BE2C (cell line): ENCODE measurements at regions not wholly inside any gene's neighbourhood (a gene's known extent, or its start where the extent isn't known, plus 50 kb on each side); places are given as distances from the start of the nearest gene placed in this dataset.

Experiments
- DNase-seq: peaks from one replicate; pipeline ENCODE4 v3.0.0-alpha.2; 2020
- H3K27me3 ChIP-seq: fragments of 250-450 bp; sonication (Bioruptor Pico); 2 replicates; pipeline ENCODE4 v1.5.1; 2020; ENCODE audit warnings: mild to moderate bottlenecking
- H3K36me3 ChIP-seq: fragments of 250-450 bp; sonication (Bioruptor Pico); 2 replicates; pipeline ENCODE4 v1.5.1; 2020; ENCODE audit warnings: mild to moderate bottlenecking
- H3K4me1 ChIP-seq: fragments of 250-450 bp; sonication (Bioruptor Pico); 2 replicates; pipeline ENCODE4 v1.5.1; 2020
- H3K4me3 ChIP-seq: 2 replicates; pipeline ENCODE4 v1.5.1; 2011; ENCODE audit warnings: low read depth, low read length
- H3K9me3 ChIP-seq: fragments of 250-450 bp; sonication (Bioruptor Pico); 2 replicates; pipeline ENCODE4 v1.5.1; 2020
- CTCF ChIP-seq: IDR thresholded peaks from 2 replicates; pipeline ENCODE4 v1.5.1; 2012; ENCODE audit warnings: mild to moderate bottlenecking, low read depth, low read length

GRCh38 chr11:38683484-38683883 lies 2085.4 kb upstream of the RAG2 start:
- TF ChIP-seq CTCF = no peak
- no peak for DNase-seq
- no peaks in the 10 kb centered on the region for H3K27me3 ChIP-seq
- no peaks in the 10 kb centered on the region for H3K4me1 ChIP-seq
- no peak overlapping the region for H3K4me3 ChIP-seq
- no peaks in the 10 kb centered on the region for H3K9me3 ChIP-seq
- H3K36me3 ChIP-seq = no peaks in the 10 kb centered on the region

GRCh38 chr11:38680746-38681145 lies 2082.7 kb upstream of the RAG2 start:
- DNase-seq = no peak
- Histone ChIP-seq H3K36me3 (no peaks in the 10 kb centered on the region), H3K4me3 (no peak overlapping the region), H3K4me1 (no peaks in the 10 kb centered on the region), H3K27me3 (no peaks in the 10 kb centered on the region), H3K9me3 (no peaks in the 10 kb centered on the region)
- no peak for TF ChIP-seq CTCF

- no peaks in the 10 kb centered on the region for H3K9me3 ChIP-seq
- no peaks in the 10 kb centered on the region for H3K27me3 ChIP-seq
- no peak for TF ChIP-seq CTCF
- H3K4me3 ChIP-seq = no peak overlapping the region
- no peaks in the 10 kb centered on the region for H3K4me1 ChIP-seq
- no peak for DNase-seq
- H3K36me3 ChIP-seq = no peaks in the 10 kb centered on the region
Measured at GRCh38 chr11:38680166-38680565, 2082.1 kb upstream of the RAG2 start.

GRCh38 chr11:38672445-38672844 lies 2074.4 kb upstream of the RAG2 start:
- no peak overlapping the region for H3K4me3 ChIP-seq
- TF ChIP-seq CTCF = no peak

GRCh38 chr11:38667359-38667758 lies 2069.3 kb upstream of the RAG2 start:
- H3K4me3 ChIP-seq = no peak overlapping the region
- H3K9me3 ChIP-seq = no peaks in the 10 kb centered on the region
- no peaks in the 10 kb centered on the region for H3K36me3 ChIP-seq
- no peaks in the 10 kb centered on the region for H3K4me1 ChIP-seq
- TF ChIP-seq CTCF = no peak
- no peak for DNase-seq
- no peaks in the 10 kb centered on the region for H3K27me3 ChIP-seq

More at GRCh38 chr11:38672445-38672844, 2074.4 kb upstream of the RAG2 start:
- Histone ChIP-seq H3K4me1 (no peaks in the 10 kb centered on the region), H3K27me3 (no peaks in the 10 kb centered on the region), H3K9me3 (no peaks in the 10 kb centered on the region), H3K36me3 (no peaks in the 10 kb centered on the region)
- no peak for DNase-seq

GRCh38 chr11:38648604-38649003 lies 2050.6 kb upstream of the RAG2 start:
- no peak for DNase-seq
- no peak for TF ChIP-seq CTCF
- Histone ChIP-seq H3K27me3 (no peaks in the 10 kb centered on the region), H3K4me1 (no peaks in the 10 kb centered on the region), H3K36me3 (no peaks in the 10 kb centered on the region), H3K9me3 (no peaks in the 10 kb centered on the region), H3K4me3 (no peak overlapping the region)
